ENCODE measurements at regions not wholly inside any gene's neighbourhood (a gene's known extent, or its start where the extent isn't known, plus 50 kb on each side); places are given as distances from the start of the nearest gene placed in this dataset.

- DNase-seq, result no peak
These were observed 85.9 kb upstream of the UNC5B start for GRCh38 chr10:71126432-71126831.

DNA sequence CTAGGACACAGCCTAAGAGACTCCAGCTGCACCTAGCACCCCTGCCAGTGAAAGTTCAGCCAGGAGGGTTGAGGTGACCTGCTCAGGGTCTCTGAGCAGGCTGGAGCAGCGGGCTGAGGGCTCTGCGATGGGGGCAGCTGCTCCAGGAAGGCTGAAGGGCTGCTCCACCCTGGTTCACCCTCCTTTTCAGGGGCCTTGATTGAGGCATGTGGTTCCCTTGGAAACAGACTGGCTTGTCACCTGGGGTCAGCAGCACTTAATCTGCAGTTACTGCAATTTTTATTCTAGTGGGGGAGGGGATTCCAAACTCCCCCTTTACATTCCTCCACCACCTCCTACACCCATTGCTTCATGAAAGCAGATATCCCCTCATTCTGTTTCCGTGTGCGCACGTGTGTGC, 85.3 kb upstream of the UNC5B start:
- no peak for DNase-seq

DNA sequence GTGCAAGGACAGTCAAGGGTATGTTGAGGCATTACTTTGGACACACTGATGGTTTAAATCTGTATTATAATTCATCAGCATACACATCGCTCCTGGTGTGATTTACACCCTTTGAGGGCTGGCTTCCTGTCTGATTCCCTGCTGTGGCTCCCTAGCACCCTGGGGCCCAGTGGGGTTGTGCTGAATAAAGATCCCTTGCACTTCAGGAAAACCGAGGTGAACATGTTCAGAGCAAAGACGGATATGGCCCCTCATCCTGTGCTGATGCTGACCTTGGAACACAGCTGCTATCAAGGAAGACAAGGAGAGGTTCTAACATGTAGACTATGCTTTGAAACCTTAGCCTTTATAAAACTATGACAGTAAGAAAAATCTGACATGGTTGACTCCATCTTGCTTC, 84.6 kb upstream of the UNC5B start:
- DNase-seq, result no peak

DNA sequence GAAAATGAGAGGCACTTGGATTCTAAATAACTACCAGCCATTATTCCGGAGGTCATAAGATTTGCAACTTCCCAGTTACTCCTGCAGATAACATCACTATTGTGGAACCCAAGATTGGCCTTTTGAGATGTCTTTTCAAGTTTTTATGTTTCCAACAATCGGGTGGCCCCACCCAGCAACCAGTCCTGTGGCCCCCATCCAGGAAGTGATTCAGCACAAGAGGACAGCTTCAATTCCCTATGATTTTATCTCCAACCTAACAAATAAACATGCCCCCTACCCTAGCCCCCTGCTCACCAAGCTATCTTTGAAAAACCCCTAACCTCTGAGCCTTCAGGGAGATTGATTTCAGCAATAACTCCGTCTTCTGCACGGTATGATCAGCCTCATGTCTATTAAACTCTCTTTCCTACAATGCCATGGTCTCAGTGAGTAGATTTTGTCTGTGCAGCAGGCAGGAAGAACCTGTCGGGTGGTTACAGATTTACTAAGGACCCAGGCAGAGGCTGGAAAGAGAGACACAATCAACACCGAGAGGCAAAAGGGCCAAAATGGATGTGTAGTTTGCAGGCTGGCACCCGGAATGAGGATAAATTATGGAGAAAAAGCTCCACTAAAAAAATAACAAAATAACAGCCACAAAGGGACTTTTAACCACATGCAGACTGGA, 83.9 kb upstream of the UNC5B start:
- peak in 3 of 4 experiments; percentile 6 to 14 (median 14) for DNase-seq

DNA sequence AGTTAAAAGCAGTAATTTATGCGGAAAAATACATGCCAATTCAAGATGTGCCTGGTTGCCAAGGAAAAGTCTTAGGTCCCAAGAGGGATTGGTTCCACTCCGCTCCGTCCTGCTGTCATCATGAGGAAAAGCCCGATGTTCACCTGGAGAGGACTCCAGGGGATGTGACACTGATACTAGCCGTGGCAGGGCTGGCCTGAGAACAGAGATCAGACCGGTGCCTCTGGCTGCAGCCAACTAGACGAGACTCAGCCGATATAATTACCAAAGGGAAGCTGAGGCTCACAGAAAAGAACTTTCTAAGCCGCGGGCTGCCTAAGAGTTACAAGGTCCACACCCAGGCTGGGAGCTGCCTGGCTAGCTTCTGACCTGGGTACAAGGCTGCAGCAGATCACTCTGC, 81.3 kb upstream of the UNC5B start:
- no peak for DNase-seq

DNA sequence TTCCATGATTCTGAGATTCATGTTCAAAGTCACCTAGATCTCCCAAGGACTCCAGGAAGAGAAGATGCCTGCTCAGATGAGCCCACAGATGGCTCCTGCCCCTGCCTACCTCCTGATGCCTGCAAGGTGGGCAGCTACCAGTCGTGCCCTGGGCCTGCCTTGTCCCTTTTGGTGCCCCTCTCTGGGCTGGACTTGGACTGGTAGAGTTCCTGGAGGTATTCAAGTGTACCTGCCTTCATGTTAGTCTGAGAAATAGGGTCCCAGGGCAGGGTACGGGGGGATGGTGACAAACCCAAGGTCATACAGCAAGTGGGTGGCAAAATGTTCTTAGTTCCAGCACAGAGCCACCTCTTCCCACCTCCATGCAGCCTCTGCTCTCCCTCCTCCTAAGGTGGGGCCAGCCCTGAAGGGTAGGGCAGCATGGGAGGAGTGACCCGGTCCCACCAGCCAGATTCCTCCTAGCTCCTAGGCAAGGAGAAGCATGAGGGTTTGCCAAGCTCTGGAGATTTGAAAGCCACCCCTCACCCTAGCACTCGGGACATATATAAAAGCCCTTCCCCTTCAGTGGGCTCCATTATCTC, 80.8 kb upstream of the UNC5B start:
- DNase-seq, result no peak

- DNase-seq, result peak in 1 of 4 experiments; percentile 4
These were observed 80.0 kb upstream of the UNC5B start for GRCh38 chr10:71132321-71132810.

- DNase-seq, result no peak
These were observed 78.4 kb upstream of the UNC5B start for GRCh38 chr10:71133710-71134686.

DNA sequence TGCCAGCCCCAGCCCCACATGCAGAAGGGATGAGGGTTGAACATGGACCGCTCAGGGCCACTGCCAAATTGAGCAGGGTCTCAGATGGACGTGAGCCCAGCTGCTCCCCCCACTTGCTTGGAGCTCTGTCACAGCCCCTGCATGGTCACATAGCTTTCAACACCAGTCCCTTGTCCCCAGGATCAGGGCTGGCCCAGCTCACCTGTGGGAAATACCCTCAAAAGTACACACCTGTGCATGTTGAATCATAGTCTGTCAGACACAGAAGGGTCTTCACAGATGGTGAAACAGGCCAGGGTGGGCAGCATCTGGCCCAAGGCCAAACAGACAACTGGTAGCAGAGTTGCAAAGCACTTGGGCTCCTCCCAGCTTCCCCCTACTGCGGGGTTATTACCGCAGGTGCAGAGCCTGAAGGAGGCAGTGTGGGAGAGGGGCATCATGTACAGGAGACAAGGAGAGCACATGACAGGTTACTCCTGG, 77.6 kb upstream of the UNC5B start:
- no peak for DNase-seq

DNA sequence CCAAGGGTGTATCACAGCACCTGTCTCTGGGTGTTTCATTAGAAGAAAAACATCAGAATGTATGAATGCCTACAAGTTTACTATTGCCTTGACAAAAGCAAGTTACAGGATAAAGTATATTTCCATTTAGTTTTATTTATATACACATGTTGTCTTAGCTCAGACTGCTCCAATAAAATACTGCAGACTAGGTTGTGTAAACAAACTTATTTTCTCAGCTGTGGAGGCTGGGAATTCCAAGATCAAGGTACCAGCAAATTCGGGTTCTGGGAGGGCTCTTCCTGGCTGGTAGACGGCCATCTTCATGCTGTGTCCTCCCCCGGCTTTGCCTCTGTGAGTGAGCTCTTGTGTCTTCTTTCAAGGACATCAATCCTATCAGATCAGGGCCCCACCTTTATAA, 77.1 kb upstream of the UNC5B start:
- DNase-seq, result no peak

DNA sequence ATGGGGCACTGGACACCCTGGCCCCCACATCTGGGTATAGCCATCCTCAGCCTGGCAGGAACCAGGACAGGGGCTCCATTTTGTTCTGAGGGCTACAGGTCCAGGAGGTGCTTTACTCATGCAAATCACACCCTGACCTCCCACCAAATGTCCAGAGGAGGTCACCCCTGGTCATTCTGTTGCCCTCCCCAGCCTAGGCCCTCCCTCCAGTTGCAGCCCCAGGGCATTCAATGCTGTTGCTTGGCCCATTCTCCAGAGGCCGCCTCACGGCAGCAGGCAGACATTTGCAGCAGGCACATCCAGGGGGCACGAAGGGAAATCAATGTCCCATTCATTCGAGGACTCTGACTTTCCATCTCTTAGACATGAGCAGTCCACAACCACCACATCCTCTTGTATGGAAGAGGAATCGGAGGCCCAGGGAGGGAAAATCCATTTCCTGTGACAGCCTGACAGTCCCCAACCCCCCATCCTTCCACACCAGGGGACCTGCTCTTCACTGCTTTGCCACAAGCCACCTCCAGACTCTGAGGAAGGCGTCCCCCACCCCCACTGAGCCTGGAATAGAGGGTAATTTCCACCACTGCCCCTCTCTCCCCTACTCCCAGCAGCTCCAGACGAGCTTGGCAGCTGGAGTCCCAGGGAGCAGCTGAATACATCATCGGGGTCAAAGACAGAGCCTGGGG, 76.2 kb upstream of the UNC5B start:
- no peak for DNase-seq

- DNase-seq, result no peak
These were observed 74.7 kb upstream of the UNC5B start for GRCh38 chr10:71137701-71138100.

DNA sequence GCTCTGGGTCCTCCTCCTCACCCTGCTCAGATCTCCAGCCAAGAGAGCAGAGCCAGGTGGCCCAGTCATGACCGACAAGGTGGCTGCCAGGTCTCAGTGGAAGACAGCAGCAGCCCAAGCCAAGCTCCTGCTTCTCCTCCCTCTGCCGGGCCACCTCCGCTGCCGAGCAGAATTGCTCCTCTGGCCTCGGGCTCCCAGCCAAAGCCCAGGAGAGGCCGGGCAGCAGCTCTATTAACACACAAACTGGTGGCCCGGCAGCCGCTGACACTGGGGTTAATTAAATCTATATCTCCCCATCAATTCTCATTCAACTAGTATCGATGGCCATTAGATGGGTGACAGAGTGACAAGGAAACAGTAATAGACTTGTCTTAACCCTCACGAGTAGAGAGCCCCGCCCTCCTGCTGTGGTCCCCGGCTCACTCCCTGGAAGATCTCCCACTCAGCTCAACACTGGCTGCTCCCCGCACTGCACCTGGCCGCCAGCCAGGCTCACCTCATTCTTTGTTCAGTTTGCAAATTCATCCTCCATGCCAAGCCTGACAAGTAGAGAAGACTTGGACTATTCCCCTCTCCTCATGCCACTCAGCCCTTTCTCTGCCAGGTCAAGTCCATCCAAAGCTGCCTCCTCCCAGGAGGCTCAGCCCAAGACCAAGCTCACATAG, 74.1 kb upstream of the UNC5B start:
- DNase-seq, result no peak

DNA sequence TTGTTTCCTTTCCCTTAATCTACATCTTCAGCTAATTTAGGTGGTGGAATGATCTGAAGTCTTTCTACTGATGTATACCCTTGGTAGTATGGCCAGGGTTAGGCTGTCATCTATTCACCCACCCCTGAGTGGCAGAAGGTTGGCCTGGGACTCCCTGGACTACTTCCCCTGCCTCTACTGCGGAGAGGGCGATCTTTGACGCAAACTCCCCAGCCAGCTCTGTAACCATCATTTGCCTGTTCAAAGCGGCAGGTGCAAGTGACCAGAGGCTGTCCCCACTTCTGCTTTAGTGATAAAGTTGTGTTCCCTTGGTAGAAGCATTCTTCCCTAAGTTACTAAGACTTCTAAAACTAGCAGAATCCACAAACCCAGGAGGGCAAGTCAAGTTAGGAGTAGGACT, 70.8 kb upstream of the UNC5B start:
- DNase-seq, result no peak

DNA sequence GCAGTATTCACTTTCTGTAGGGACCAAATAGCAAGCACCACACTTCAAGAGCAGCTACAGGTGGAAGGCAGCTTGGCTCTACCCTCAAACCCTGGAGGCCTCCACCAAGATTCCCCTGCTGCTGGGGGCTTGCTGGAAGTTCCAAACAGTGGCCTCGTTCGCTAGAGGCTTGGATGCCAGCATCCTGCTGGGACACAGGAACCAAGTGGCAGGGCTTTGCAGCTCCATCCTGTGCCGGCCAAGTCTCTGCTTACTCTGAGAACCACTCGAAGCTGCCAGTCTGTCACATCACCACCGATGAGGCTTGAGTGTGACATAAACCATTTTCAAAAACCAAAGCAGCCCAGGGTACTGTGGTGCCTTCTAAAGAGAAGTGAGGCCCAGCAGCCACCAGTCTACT, 69.2 kb upstream of the UNC5B start:
- no peak for DNase-seq

- DNase-seq, result no peak
These were observed 68.8 kb upstream of the UNC5B start for GRCh38 chr10:71143610-71144009.

- DNase-seq, result no peak
These were observed 67.5 kb upstream of the UNC5B start for GRCh38 chr10:71144824-71145223.

DNA sequence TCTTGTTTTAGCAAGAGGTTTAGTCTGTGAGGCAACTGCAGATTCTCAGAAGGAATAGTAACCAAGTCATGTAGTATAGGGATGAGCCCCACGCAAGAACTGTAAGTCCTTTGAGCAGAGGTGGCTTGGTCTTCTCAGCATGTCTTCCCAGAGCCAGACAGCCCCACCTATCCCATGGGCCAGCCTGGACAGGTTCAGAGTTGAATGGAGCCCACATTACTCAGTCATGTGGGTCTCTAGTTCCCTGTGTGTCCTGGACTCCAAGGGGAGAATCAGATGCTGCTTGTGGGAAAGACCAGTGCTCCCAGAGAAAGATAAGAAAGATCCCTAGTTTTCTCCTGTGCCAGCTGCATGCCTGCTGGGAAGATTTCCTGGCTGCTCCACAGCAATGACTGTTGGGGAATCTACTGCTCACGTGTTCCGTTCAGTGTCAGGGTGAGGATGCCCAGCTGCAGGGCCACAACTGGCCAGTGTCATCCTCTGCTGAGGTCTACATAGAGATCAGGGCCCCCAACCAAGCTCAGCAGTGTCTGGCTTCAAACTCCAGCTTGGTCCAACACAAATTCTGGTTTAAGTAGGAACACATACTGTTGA, 66.9 kb upstream of the UNC5B start:
- DNase-seq, result no peak

DNA sequence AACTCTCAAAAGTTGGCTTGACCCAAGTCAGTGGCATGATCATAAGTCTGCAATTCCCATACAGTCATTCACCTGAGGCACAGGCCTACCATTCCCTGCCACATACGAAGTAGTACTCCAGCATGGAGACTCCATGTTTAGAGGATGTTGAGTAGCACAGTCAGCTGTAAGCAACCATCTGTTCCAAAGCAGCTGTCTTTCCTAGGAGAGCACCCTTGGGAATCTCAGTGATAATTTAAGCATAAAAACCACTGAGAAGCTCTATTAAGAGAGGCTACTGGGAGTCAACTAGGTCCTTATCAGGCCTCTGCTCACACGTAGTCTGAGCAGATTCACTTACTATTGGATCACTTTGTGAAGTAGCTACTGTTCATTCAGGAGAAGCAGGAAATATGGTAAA, 61.6 kb upstream of the UNC5B start:
- DNase-seq, result no peak

DNA sequence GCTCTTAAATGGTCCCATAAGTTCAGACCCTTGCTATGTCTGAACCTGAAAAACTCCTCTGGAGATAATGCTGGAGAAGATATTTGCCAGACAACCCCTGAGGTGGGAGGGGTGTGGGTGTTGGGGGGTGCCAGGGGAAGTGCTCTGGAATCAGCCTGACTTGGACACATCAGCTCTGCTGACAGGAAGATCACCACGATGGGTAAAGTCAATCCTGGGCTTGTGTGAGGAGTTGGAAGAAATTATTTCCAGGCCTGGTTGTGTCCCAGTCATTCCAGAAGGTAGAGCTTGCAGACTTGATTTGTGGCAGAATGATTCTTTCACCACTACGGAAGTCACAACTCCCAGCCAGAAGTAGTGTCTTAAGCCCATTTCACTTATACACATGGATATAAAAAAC, 60.3 kb upstream of the UNC5B start:
- DNase-seq, result no peak

DNA sequence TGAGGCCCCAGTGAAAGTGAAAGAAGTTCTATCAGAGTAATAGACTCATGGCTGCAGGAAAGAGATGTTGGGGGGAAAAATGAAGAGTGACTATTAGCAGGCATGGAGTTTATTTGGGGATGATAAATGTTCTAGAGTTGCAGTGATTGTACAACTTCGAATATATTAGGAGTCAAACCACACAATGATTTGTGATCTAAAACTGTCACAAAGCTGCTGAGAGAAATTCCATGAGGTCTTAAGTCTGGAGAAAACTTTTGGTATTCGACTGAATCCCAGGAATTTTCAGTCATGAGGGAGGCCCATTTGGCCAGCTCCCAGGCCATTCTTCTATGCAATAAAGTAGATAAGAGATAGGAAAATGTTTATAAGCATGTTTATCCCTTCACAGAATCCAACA, 55.9 kb upstream of the UNC5B start:
- no peak for DNase-seq

- no peak for DNase-seq
These were observed 54.9 kb upstream of the UNC5B start for GRCh38 chr10:71157435-71157834.
